HEK293T (cell line): ENCODE measurements at regions not wholly inside any gene's neighbourhood (a gene's known extent, or its start where the extent isn't known, plus 50 kb on each side); places are given as distances from the start of the nearest gene placed in this dataset.

Experiments used
- CTCF ChIA-PET: fragments of 350-600 bp; formaldehyde crosslinking; extraction: SDS; loops from one replicate; lab custom pipeline; 2021; ENCODE audit warnings: antibody characterized with exemption, inconsistent platforms; lab: Yijun Ruan, JAX
- POLR2A ChIA-PET: fragments of 350-600 bp; formaldehyde crosslinking; extraction: SDS; loops from one replicate; lab custom pipeline; 2020; ENCODE audit warnings: antibody characterized with exemption, inconsistent platforms; lab: Yijun Ruan, JAX
- DNase-seq: peaks from one replicate; pipeline ENCODE4 v3.0.0; 2012; ENCODE audit warnings: mixed read lengths; ENCODE audit errors: extremely low spot score
- ARNT ChIP-seq: fragments of 450-650 bp; IDR thresholded peaks from 2 replicates; pipeline ENCODE4 v1.6.1; 2017; ENCODE audit warnings: mild to moderate bottlenecking
- BHLHE40 ChIP-seq: fragments of 450-650 bp; IDR thresholded peaks from 2 replicates; pipeline ENCODE4 v1.6.1; 2016; ENCODE audit warnings: mild to moderate bottlenecking, moderate library complexity, borderline replicate concordance
- CTBP1 ChIP-seq: fragments of 450-650 bp; IDR thresholded peaks from 2 replicates; pipeline ENCODE4 v1.6.1; 2016; ENCODE audit warnings: borderline replicate concordance
- ELF4 ChIP-seq: fragments of 450-650 bp; IDR thresholded peaks from 2 replicates; pipeline ENCODE4 v1.6.1; 2017; ENCODE audit warnings: antibody characterized with exemption
- FOXA1 ChIP-seq: fragments of 450-650 bp; IDR thresholded peaks from 2 replicates; pipeline ENCODE4 v1.6.1; 2016; ENCODE audit warnings: mild to moderate bottlenecking
- FOXK2 ChIP-seq: fragments of 450-650 bp; IDR thresholded peaks from 2 replicates; pipeline ENCODE4 v1.6.1; 2016; ENCODE audit warnings: mild to moderate bottlenecking
- FOXM1 ChIP-seq: fragments of 450-650 bp; IDR thresholded peaks from 2 replicates; pipeline ENCODE4 v1.6.1; 2017; ENCODE audit warnings: mild to moderate bottlenecking, borderline replicate concordance
- HDGF ChIP-seq: fragments of 450-650 bp; IDR thresholded peaks from 2 replicates; pipeline ENCODE4 v1.6.1; 2017; ENCODE audit warnings: antibody characterized with exemption, borderline replicate concordance
- L3MBTL2 ChIP-seq: fragments of 450-650 bp; conservative IDR thresholded peaks from 2 replicates; pipeline ENCODE4 v1.6.1; 2016; ENCODE audit warnings: mild to moderate bottlenecking
- LEF1 ChIP-seq: fragments of 450-650 bp; IDR thresholded peaks from 2 replicates; pipeline ENCODE4 v1.6.1; 2017; ENCODE audit warnings: mild to moderate bottlenecking, borderline replicate concordance
- NFRKB ChIP-seq: fragments of 450-650 bp; IDR thresholded peaks from 2 replicates; pipeline ENCODE4 v1.6.1; 2016; ENCODE audit warnings: mild to moderate bottlenecking, moderate library complexity
- PKNOX1 ChIP-seq: fragments of 450-650 bp; IDR thresholded peaks from 2 replicates; pipeline ENCODE4 v1.6.1; 2016
- SP1 ChIP-seq: fragments of 450-650 bp; IDR thresholded peaks from 2 replicates; pipeline ENCODE4 v1.6.1; 2017
- SUZ12 ChIP-seq: fragments of 450-650 bp; IDR thresholded peaks from 2 replicates; pipeline ENCODE4 v1.6.1; 2016; ENCODE audit warnings: mild to moderate bottlenecking
- TARDBP ChIP-seq: fragments of 450-650 bp; IDR thresholded peaks from 2 replicates; pipeline ENCODE4 v1.6.1; 2016
- ZNF384 ChIP-seq: fragments of 450-650 bp; IDR thresholded peaks from 2 replicates; pipeline ENCODE4 v1.6.1; 2016

DNA sequence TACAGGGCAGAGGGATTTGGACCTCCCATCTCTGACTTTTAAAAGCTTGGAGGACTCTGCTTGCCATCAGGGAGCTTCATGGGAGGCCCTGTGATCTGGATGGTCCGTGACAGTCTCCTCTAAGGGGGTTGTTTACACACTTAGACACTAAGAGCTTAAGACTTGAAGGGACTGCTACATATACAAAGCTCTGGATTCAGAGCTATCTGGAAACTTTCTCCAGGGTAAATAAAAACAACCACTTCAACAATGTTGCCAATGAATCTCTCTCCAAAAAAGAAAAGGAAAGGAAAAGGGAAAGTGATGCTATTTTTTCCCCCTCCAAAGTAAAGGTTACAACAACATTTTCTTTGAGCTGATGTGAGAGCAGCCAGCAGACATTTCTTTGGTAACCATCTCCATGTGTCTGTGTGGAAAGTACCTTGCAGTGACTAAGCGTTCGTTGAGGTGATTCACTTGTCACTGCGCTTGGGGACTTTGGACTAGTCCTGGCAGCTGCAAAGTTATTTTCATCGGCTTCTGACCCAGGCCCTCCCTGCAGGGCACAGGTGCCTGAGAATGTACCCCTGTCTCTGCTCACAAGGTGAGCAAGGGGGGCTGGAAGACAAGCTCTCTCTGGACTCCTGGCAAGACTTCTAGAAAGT lies 262.1 kb upstream of the KLF4 start:
- ChIA-PET CTCF (interaction anchor here (0.7 kb wide), 1 partner anchor 90 kb away, joined by 5 read pairs; no protein-coding TSS in a partner anchor), POLR2A (no interaction called here)
- DNase-seq, result no peak
- TF ChIP-seq ELF4 (no peak), L3MBTL2 (no peak), SP1 (no peak), ZNF384 (no peak), PKNOX1 (no peak), FOXA1 (no peak), HDGF (no peak), ARNT (no peak), LEF1 (no peak), BHLHE40 (no peak), NFRKB (no peak), CTBP1 (no peak), FOXK2 (no peak), TARDBP (no peak), SUZ12 (no peak), FOXM1 (no peak)

GRCh38 chr9:107750741-107751566 lies 261.4 kb upstream of the KLF4 start:
- TF ChIP-seq TARDBP, result no peak
- no peak for TF ChIP-seq L3MBTL2
- TF ChIP-seq SUZ12, result no peak
- no peak for TF ChIP-seq LEF1
- TF ChIP-seq PKNOX1, result no peak
- TF ChIP-seq ELF4, result no peak
- no peak for TF ChIP-seq ZNF384
- TF ChIP-seq SP1, result no peak
- no peak for TF ChIP-seq ARNT
- TF ChIP-seq FOXA1, result no peak
- no peak for TF ChIP-seq CTBP1
- TF ChIP-seq FOXM1, result no peak
- TF ChIP-seq HDGF, result no peak
- no peak for TF ChIP-seq NFRKB
- TF ChIP-seq FOXK2, result no peak
- no peak for TF ChIP-seq BHLHE40
- POLR2A ChIA-PET, result no interaction called here
- CTCF ChIA-PET, result interaction anchor here (0.7 kb wide), 1 partner anchor 91 kb away, joined by 5 read pairs; no protein-coding TSS in a partner anchor
- DNase-seq, result no peak

- peak; percentile 15 for DNase-seq
- ChIA-PET CTCF (no interaction called here), POLR2A (no interaction called here)
- no peak for TF ChIP-seq ARNT
- TF ChIP-seq LEF1, result no peak
- TF ChIP-seq NFRKB, result no peak
- TF ChIP-seq SP1, result no peak
- TF ChIP-seq SUZ12, result no peak
- TF ChIP-seq ZNF384, result no peak
- no peak for TF ChIP-seq FOXM1
- no peak for TF ChIP-seq CTBP1
- no peak for TF ChIP-seq FOXK2
- no peak for TF ChIP-seq TARDBP
- no peak for TF ChIP-seq BHLHE40
- TF ChIP-seq ELF4, result no peak
These were observed 260.3 kb upstream of the KLF4 start for GRCh38 chr9:107749787-107750444.

GRCh38 chr9:107744873-107745272 lies 255.3 kb upstream of the KLF4 start:
- TF ChIP-seq FOXA1 (no peak), FOXK2 (no peak), L3MBTL2 (no peak), LEF1 (no peak), HDGF (no peak), SUZ12 (no peak)
- ChIA-PET CTCF (no interaction called here), POLR2A (no interaction called here)
- no peak for DNase-seq

DNA sequence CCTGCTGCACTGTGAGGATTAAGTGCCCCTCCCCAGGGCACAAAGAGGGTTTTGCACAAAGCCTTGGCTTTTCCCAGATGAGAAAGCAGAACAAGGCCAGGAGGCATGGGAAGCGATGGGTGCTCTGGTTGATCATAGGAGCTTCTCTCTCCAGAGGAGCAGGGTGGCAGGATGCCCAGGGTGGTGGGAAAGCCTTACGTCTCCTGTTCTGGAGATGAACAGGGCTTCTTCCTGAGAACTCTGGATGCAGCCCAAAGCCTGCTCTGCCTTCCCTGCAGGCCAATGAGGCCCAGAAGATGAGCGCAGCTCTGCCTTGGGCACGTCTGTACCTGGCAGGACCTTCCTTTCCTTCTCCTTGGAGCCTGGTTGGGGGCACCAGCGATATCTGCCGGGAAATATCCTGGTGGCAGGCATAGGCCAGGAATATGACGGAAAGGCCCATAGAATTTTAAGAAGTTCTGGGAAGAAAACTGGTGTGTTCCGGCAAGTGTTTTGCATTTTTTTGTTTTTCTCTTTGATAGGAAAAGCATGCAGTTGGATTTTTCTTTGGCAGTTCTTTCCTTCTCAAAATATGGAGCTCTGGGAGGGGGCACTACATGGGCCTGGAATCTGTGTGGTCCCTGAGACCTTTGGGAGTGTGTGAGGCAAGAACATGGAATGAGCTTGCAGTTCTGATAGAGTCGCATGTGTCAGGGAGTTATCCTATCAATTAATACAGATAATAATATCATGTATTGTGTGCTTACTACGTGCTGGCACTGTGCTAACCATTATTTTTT lies 253.2 kb upstream of the KLF4 start:
- TF ChIP-seq CTBP1 (no peak), PKNOX1 (no peak), NFRKB (no peak), ZNF384 (no peak), LEF1 (no peak), ELF4 (no peak), HDGF (no peak)
- DNase-seq, result no peak
- POLR2A ChIA-PET, result no interaction called here
- CTCF ChIA-PET, result no interaction called here
